Muscle layer of duodenum (tissue), 2 donors: ENCODE measurements at regions not wholly inside any gene's neighbourhood (a gene's known extent, or its start where the extent isn't known, plus 50 kb on each side); places are given as distances from the start of the nearest gene placed in this dataset.
"Not testable (repeated sequence)": the region's sequence is repeated elsewhere in the genome, so short reads cannot be mapped to it uniquely, and the experiment has no call there.

Experiments used
- H3K27ac ChIP-seq: one replicate; pipeline ENCODE4 v1.7.0; 2013; ENCODE audit warnings: mild to moderate bottlenecking, low read length
- H3K27me3 ChIP-seq: one replicate; pipeline ENCODE4 v1.7.0; 2013; ENCODE audit warnings: low read depth, mild to moderate bottlenecking, control low read depth, low read length
- H3K36me3 ChIP-seq, 2 donors: one replicate each; pipeline ENCODE4 v1.7.0; 2013; ENCODE audit warnings: low read length in 2 of 2, control low read depth in 1 of 2, mild to moderate bottlenecking in 1 of 2; ENCODE audit not compliant: insufficient read depth in 2 of 2, control insufficient read depth in 1 of 2
- H3K4me1 ChIP-seq, 2 donors: one replicate each; pipeline ENCODE4 v1.7.0; 2013; ENCODE audit warnings: low read length in 2 of 2, mild to moderate bottlenecking in 2 of 2, control low read depth in 1 of 2, moderate library complexity in 1 of 2; ENCODE audit not compliant: insufficient read depth in 2 of 2, control insufficient read depth in 1 of 2
- H3K4me3 ChIP-seq, 2 donors: one replicate each; pipeline ENCODE4 v1.7.0; 2013; ENCODE audit warnings: low read length in 2 of 2, low read depth in 1 of 2, mild to moderate bottlenecking in 1 of 2
- H3K9me3 ChIP-seq, 2 donors: one replicate each; pipeline ENCODE4 v1.7.0; 2013; ENCODE audit warnings: low read length in 2 of 2, control low read depth in 1 of 2, mild to moderate bottlenecking in 1 of 2; ENCODE audit not compliant: control insufficient read depth in 1 of 2
- donor health status: healthy.

DNA sequence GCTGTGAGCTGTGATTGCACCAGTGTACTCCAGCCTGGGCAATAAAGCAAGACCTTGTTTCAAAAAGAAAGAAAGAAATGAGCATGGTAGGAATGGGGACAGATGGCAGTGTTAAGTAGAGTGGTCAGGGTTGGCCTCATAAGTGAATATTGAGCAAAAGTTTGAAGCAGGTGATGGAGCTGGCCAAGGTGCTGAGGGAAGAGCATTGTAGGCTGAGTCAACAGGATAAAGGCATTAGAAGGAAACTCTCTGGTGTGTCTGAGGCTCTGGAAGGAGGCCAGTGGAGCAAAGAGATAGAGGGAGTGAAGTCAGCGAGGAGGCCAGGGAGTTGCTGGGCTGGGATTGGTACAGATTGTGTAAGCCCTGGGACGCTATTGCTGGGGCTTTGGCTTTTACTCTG is 336.1 kb downstream of the ZNF37A start:
- not testable (repeated sequence) for H3K27ac ChIP-seq, H3K36me3 ChIP-seq, H3K4me1 ChIP-seq, H3K9me3 ChIP-seq, H3K4me3 ChIP-seq, H3K27me3 ChIP-seq

DNA sequence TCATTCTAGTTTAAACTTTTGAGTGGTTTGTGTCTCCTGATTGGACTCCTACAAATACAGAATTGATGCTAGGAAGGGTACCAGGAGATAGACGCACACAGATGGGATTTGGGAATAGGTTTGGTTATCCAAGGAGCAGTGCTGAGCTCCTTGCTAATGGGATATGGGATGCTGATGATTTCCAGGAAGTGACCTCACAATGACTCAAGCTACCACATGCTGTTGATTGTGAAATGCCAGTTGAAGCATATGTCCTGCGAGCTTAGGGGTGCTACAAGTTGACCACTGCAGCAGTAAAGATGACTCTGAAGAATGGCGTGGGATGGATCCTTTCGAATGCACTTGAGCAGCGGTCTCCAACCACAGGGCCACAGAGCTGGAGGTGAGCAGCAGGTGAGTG is 343.2 kb downstream of the ZNF37A start:
- not testable (repeated sequence) for H3K9me3 ChIP-seq, H3K27ac ChIP-seq, H3K36me3 ChIP-seq, H3K4me1 ChIP-seq, H3K4me3 ChIP-seq, H3K27me3 ChIP-seq

DNA sequence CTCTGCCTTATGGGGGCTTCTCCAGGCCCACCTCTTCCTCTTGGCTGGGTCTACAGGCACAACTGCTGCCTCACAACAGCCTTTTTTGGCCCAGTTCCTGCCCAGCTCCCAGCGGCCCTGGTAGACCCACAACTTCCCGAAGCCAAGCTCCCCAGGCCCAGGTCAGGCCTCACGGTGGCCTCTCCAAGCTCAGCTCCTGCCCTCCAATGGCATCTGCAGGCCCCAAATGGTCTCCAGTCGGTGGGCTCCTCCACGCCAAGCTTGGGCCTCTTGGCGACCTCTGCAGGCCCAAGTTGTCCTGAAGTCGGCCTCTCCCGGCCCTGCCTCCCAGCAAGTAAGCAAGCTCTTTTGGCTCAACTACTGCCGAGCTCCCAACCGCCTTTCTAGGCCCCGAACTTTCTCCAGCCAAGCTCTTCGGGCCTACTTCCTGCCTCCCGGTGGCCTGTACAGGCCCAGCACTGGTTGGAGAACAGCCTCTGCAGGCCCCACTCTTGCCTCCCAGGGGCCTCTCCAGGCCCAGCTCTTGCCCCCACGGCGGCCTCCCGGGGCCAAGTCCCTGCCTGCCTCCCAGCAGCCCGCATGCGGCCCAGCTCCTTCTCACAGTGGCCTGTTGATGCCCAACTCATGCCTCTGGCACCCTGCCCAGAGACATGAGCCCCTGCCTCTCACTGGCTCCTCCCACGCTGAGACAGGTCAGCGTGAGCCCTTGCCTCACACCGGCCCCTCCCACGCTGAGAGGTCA is 354.6 kb downstream of the ZNF37A start:
- H3K36me3 ChIP-seq, H3K4me3 ChIP-seq, H3K9me3 ChIP-seq, H3K4me1 ChIP-seq, H3K27me3 ChIP-seq, H3K27ac ChIP-seq: not testable (repeated sequence)

DNA sequence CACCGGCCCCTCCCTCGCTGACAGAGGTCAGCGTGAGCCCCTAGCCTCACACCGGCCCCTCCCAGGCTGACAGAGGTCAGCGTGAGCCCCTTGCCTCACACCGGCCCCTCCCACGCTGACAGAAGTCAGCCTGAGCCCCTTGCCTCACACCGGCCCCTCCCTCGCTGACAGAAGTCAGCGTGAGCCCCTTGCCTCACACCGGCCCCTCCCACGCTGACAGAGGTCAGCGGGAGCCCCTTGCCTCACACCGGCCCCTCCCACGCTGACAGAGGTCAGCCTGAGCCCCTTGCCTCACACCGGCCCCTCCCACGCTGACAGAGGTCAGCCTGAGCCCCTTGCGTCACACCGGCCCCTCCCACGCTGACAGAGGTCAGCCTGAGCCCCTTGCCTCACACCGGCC is 355.5 kb downstream of the ZNF37A start:
- H3K27me3 ChIP-seq, H3K9me3 ChIP-seq, H3K4me3 ChIP-seq, H3K27ac ChIP-seq, H3K4me1 ChIP-seq, H3K36me3 ChIP-seq: not testable (repeated sequence)

DNA sequence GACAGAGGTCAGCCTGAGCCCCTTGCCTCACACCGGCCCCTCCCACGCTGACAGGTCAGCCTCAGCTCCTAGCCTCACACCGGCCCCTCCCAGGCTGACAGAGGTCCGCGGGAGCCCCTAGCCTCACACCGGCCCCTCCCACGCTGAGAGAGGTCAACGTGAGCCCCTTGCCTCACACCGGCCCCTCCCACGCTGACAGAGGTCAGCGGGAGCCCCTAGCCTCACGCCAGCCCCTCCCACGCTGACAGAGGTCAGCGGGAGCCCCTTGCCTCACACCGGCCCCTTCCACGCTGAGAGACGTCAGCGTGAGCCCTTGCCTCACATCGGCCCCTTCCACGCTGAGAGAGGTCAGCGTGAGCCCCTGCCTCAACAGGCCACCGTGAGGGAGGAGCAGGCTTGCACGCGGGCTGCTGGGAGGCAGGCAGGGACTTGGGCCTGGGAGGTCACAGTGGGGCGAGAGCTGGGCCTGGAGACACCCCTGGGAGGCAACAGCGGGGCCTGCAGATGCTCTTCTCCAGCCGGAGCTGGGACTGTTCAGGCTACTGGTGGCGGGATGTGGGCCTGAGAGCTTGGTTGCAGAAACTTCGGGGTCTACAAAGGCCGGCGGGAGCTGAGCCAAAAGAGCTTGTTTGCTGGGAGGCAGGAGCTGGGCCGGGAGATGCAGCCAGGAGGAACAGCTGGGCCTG is 356.4 kb downstream of the ZNF37A start:
- H3K9me3 ChIP-seq, H3K4me3 ChIP-seq, H3K36me3 ChIP-seq, H3K4me1 ChIP-seq, H3K27ac ChIP-seq, H3K27me3 ChIP-seq: not testable (repeated sequence)

DNA sequence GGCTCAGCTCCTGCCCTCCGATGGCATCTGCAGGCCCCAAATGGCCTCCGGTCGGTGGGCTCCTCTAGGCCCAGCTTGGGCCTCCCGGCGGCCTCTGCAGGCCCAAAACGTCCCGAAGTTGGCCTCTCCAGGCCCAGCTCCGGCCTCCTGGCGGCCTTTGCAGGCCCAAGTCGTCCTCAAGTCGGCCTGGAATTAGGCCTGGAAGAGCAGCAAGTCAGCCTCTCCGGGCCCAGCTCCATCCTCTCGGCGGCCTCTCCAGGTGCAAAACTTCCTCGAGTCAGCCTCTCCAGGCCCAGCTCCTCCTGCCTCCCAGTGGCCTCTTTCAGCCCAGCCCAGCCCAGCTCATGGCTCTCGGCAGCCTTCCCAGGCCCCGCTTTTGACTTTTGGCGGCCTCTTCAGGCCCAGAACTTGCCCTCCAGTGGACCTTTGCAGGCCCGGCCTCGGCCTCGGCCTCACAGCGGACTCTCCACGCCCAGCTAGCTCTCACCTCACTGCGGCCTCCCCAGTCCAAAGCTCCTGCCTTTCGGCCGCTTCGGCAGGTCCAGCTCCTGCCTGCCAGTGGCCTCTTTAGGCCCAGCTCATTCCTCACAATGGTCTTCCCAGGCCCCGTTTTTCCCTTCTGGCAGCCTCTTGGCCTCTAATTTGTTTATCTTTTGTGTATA is 357.3 kb downstream of the ZNF37A start:
- not testable (repeated sequence) for H3K4me1 ChIP-seq, H3K9me3 ChIP-seq, H3K36me3 ChIP-seq, H3K27ac ChIP-seq, H3K4me3 ChIP-seq, H3K27me3 ChIP-seq
